Ovary (tissue), 7 donors: ENCODE measurements at regions not wholly inside any gene's neighbourhood (a gene's known extent, or its start where the extent isn't known, plus 50 kb on each side); places are given as distances from the start of the nearest gene placed in this dataset.

Experiments
- DNase-seq, 5 donors: peaks; one replicate each; pipeline ENCODE4 v3.0.0-alpha.2; 2019 to 2020
- H3K27ac ChIP-seq, 2 donors: fragments of 200-600 bp; one replicate each; pipeline versions ENCODE4 v1.5.1 to v1.8.0; 2019 to 2022
- H3K27me3 ChIP-seq: fragments of 200-600 bp; one replicate; pipeline ENCODE4 v1.8.0; 2022
- H3K36me3 ChIP-seq: fragments of 200-600 bp; sonication (generic); one replicate; pipeline ENCODE4 v1.5.1; 2019
- H3K4me1 ChIP-seq: one replicate; pipeline ENCODE4 v1.8.1; 2013; ENCODE audit warnings: mild to moderate bottlenecking, moderate library complexity; ENCODE audit not compliant: insufficient read depth
- H3K4me3 ChIP-seq: fragments of 200-600 bp; sonication (generic); one replicate; pipeline ENCODE4 v1.5.1; 2017
- H3K9me3 ChIP-seq, 2 donors: fragments of 200-600 bp in 1 of 2; sonication (generic) in 1 of 2; one replicate each; pipeline versions ENCODE4 v1.5.1 to v1.8.1; 2013 to 2019; ENCODE audit warnings: mild to moderate bottlenecking in 1 of 2, moderate library complexity in 1 of 2
- CTCF ChIP-seq, 3 donors: fragments of 450-650 bp in 2 of 3; fragments of 200-600 bp in 1 of 3; IDR thresholded peaks; one replicate each; pipeline versions ENCODE4 v1.5.1 to v1.8.0; 2016 to 2022; ENCODE audit warnings: antibody characterized with exemption in 3 of 3, mild to moderate bottlenecking in 1 of 3
- EP300 ChIP-seq: sonication (generic); formaldehyde crosslinking; IDR thresholded peaks from one replicate; pipeline ENCODE4 v1.6.1; 2017; ENCODE audit warnings: antibody characterized with exemption
- POLR2A ChIP-seq: fragments of 450-650 bp; IDR thresholded peaks from one replicate; pipeline ENCODE4 v1.6.1; 2017; ENCODE audit warnings: antibody characterized with exemption, mild to moderate bottlenecking, moderate library complexity
- WGBS, 3 donors: extraction: QIAGEN DNeasy Blood & Tissue Kit in 1 of 3; methylation state at CpG; one replicate each; pipeline versions ENCODE4 v1.1.5 to v1.1.7; 2013 to 2017; 5-methylcytosine and 5-hydroxymethylcytosine counted together
- intact Hi-C, 4 donors: fragments of 100-400 bp; cut with DNase I; formaldehyde crosslinking; loops; one replicate each; pipeline versions ENCODE4 v1.11.0 to v1.15.1; 2022 to 2023
- donor health status: DM: no; HTN: no; CAD: no; lungs with moderate emphysema.
- donor health status: DM: no; HTN: no; CAD: no.
- donor health status: Bipolar disorder and iron deficiency.
- donor health status: DM: no; HTN: no; CAD: no.
- donor health status: DM: yes; HTN: yes; CAD: no.

GRCh38 chr14:73774671-73775070 is 60.5 kb upstream of the PNMA1 start:
- Histone ChIP-seq H3K4me1 (peaks cover 34% of the 10 kb centered on the region), H3K27me3 (no peaks in the 10 kb centered on the region), H3K27ac (peak overlapping the region in 1 of 2 donors; percentile 34), H3K36me3 (no peaks in the 10 kb centered on the region), H3K4me3 (no peak overlapping the region), H3K9me3 (no peaks in the 10 kb centered on the region)
- intact Hi-C loops: no loop called here
- peak in 1 of 5 donors; percentile 29 for DNase-seq
- WGBS, 3 donors: 71 to 91% (median 84%) methylated on average over 2 of the region's 2 CpGs
- no peak for TF ChIP-seq POLR2A
- TF ChIP-seq CTCF (IDR thresholded peaks at IDR 0.05): no peak
- TF ChIP-seq EP300: no peak

GRCh38 chr14:73774241-73774570 is 60.0 kb upstream of the PNMA1 start:
- H3K36me3 ChIP-seq: no peaks in the 10 kb centered on the region
- TF ChIP-seq POLR2A (no peak), CTCF (IDR thresholded peaks at IDR 0.05) (no peak), EP300 (no peak)
- no peaks in the 10 kb centered on the region for H3K27me3 ChIP-seq
- WGBS, 3 donors: 69 to 71% (median 70%) methylated on average over 3 of the region's 3 CpGs
- peak overlapping the region in 1 of 2 donors; percentile 13 for H3K27ac ChIP-seq
- peak in 1 of 5 donors; percentile 19 for DNase-seq
- H3K4me1 ChIP-seq: peaks cover 34% of the 10 kb centered on the region
- no peak overlapping the region for H3K4me3 ChIP-seq
- no peaks in the 10 kb centered on the region for H3K9me3 ChIP-seq
- intact Hi-C loops: no loop called here

GRCh38 chr14:73773441-73774240 is 59.5 kb upstream of the PNMA1 start:
- H3K4me1 ChIP-seq: peaks cover 38% of the 10 kb centered on the region
- WGBS, 3 donors: 92% methylated on average over 11 of the region's 11 CpGs
- H3K27me3 ChIP-seq: no peaks in the 10 kb centered on the region
- TF ChIP-seq CTCF (IDR thresholded peaks at IDR 0.05) (no peak), EP300 (no peak), POLR2A (no peak)
- no peaks in the 10 kb centered on the region for H3K36me3 ChIP-seq
- intact Hi-C loops: no loop called here
- H3K9me3 ChIP-seq: no peaks in the 10 kb centered on the region
- DNase-seq: peak in 1 of 5 donors; percentile 23
- H3K4me3 ChIP-seq: no peak overlapping the region
- peak overlapping the region in 1 of 2 donors; percentile 13 for H3K27ac ChIP-seq

- Histone ChIP-seq H3K27me3 (no peaks in the 10 kb centered on the region), H3K27ac (peak overlapping the region; percentile 49 to 82), H3K36me3 (no peaks in the 10 kb centered on the region), H3K4me1 (peaks cover 43% of the 10 kb centered on the region), H3K9me3 (no peaks in the 10 kb centered on the region), H3K4me3 (no peak overlapping the region)
- 5 to 7% (median 6%) methylated on average over 7 of the region's 7 CpGs for WGBS, 3 donors
- TF ChIP-seq CTCF (IDR thresholded peaks at IDR 0.05): no peak
- no peak for TF ChIP-seq POLR2A
- TF ChIP-seq EP300: no peak
- intact Hi-C loops: no loop called here
- DNase-seq: peak; percentile 75 to 85 (median 80)
Measured at GRCh38 chr14:73771848-73772638, 57.9 kb upstream of the PNMA1 start.
